GM18909 (cell line): ENCODE measurements at regions not wholly inside any gene's neighbourhood (a gene's known extent, or its start where the extent isn't known, plus 50 kb on each side); places are given as distances from the start of the nearest gene placed in this dataset.
"Not testable (repeated sequence)": the region's sequence is repeated elsewhere in the genome, so short reads cannot be mapped to it uniquely, and the experiment has no call there.

Experiments used
- ATAC-seq: cut with Tn5 transposase; IDR thresholded peaks from one replicate; pipeline ENCODE4 v1.9.1; 2021; ENCODE audit warnings: mild to moderate bottlenecking; ENCODE audit not compliant: unreplicated experiment, poor library complexity

DNA sequence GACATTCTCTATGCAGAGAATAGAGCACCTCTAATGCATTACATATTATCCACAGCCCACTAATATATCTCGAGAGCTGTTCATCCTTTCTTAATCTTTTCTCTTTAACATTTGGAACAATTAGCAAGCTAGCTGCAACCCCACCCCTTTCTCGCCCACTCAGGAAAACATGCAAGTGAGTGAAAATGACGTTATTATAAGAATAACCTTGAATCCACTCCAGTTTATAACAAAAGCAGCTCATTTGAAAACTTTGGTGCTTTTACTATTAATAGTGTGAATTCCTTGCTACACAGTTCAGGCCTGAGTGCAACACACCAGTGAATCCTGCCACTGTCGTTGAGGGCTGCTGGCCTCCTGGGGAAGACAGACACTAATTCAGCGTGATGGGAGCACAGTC, 63.3 kb upstream of the BMAL1 start:
- no peak for ATAC-seq

DNA sequence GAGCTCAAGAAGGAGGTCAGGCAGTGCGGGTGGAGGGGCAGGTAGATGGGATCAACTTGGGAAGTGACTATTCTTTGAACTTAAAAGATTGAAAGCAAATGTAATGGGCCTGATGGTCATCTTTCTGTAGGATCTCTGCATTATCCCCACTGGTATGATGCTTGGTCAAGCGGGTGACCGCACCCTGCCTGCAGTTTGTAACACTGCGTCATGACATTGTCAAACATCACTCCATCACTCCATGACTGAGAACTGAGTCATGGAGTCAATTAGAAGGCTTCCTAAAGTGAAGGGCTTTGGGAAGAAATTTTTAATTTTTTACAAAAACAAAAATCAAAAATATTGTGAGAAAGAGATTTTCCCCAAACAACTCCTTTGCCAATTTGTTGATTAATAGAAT, 62.4 kb upstream of the BMAL1 start:
- ATAC-seq = no peak

DNA sequence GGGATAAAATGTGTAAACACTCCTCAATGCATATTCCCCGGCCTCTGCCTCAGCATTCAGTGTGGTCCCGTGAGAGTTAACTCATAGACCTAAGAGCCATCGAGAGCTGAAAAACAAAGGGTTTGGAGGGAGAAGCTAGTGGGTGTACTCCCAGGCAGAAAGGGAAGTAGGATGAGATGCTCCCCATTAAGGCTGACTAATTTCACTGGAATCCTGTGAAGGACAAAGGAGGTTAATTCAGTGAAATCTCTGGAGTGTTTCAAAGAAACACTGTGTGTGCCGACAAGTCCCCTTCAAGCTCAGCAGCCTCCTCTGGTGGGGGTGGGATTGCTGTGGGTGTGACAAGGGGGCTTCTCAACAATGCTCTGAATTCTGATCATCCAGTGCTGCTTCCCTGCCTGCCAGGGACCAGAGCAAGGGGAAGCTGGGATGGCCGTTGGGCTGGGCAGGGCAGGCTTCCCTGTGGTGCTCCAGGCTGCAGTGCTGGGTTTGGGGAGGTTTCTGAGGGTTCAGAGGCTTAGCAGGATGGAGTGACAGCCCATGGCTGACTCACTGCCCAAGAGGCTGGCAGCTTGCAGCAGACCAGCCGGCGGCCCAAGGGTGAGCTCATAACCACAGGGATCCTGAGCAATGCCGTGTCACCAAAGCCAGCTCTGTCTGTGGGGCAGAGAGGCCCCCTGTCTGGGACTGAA, 61.4 kb upstream of the BMAL1 start:
- ATAC-seq = no peak

DNA sequence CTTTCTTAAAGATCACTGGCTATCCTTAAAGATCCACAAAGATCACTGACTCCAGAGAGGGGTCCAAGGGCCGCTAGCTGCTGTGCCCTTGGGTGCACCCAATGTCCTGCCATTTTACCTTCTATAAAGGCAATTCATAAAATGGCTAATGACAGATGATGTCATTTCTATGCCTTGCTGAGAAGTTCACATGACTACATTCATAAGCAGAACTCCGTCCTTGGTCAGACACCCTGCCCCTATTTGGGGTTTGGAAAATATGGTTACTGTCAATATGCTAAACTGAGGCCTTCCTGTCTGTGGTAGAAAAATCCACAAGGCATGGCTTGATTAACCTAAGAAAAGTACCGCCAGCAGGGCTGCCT, 60.9 kb upstream of the BMAL1 start:
- ATAC-seq = no peak

DNA sequence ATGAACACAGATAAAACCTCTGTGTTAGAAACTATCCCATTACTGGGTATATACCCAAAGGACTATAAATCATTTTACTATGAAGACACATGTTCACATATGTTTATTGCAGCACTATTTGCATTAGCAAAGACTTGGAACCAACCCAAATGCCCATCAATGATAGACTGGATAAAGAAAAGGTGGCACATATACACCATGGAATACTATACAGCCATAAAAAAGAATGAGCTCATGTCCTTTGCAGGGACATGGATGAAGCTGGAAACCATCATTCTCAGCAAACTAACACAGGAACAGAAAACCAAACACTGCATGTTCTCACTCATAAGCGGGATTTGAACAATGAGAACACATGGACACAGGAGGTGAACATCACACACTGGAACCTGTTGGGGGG, 58.9 kb upstream of the BMAL1 start:
- not testable (repeated sequence) for ATAC-seq

DNA sequence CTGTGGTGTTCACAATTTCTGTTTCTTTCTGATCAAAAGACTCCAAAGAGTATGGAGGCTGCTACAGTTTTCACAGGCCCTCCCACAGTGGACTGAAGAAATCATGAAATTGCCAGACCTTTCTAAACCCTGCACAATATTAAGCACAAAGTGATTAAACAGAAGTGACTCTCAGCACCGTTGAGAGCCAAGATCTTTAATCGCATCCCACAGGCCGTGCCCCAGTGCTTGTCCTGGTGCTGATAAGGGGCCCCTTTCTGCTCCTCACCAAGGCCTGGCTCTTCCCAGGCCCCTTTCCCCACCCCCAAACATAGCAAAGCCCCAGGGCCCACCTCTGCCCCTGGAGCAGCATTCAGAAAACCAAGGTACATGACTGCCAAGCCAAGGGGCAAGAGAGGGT, 57.4 kb upstream of the BMAL1 start:
- no peak for ATAC-seq

DNA sequence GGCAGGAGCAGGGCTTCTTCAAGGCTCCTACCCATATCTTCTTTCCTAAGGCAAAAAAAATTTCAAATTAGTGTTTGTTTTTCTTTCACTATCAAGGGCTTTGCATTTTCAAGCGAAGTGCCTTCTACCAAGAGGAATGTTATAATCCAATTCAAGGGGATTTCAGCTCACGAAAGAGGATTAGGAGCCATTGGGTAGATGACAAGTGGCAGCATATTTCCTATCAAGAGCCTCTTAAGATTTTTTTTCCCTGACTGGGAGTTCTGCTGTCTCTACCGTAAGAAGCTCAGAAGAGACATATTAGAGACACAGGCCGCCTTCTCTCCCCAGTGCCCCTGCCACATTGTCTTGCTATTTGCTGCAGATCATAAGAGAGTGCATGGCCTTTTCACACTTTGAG, 55.9 kb upstream of the BMAL1 start:
- no peak for ATAC-seq

DNA sequence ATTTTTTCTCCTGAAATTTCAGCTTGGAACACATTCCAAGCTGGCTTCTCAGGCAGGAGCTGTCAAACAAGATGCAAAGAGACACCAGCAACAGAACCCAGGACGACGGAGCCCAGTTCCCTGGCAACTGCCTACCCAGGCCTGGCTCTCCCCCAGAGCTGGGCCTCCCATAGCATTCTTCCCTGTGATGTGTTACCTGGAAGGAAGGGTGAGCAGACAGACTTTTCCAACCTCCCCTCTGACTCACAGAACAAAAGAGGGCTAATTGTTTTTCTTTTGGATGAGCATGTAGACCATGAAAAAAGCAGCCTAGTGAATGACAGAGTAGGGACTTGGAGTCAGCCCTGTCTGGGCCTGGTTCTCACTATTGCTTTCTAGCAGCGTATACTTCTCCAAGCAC, 55.3 kb upstream of the BMAL1 start:
- ATAC-seq = no peak

DNA sequence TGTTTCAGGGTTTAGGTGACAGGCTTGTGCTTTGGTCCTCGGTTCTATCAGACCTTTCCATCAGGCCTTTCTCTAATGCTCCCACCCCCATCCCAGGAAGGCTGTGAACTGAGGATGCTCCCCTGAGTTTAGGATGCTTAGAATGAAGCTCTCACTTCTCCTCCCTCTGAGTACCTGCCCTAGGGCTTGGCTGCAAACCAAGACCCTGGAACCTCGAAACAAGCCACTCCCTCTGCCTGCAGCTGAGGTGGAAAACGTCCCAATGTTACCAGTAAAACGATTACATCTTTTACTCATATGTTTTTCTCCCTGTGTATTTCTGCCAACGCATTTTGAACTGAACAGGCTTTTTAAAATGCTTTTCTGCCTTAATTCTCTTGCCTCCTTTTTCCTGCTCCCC, 54.5 kb upstream of the BMAL1 start:
- no peak for ATAC-seq

DNA sequence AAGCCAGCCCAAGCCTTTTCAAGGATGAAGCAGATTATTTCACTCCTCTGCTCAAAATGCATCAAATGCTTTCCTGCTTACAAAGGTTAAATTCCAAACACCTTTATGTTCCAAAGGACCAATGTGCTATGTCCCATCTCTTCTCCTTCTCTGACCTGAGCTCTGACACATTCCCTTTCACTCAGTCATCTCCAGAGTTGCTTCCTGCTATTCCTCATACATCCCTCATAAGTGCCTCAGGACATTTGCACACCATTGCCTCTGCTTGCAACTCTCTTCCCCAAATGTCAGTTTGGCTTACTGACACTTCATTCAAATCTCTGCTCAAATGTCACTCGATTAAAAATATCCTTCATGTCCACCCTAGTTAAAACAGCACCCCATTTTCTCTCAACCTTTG, 53.3 kb upstream of the BMAL1 start:
- ATAC-seq = no peak

DNA sequence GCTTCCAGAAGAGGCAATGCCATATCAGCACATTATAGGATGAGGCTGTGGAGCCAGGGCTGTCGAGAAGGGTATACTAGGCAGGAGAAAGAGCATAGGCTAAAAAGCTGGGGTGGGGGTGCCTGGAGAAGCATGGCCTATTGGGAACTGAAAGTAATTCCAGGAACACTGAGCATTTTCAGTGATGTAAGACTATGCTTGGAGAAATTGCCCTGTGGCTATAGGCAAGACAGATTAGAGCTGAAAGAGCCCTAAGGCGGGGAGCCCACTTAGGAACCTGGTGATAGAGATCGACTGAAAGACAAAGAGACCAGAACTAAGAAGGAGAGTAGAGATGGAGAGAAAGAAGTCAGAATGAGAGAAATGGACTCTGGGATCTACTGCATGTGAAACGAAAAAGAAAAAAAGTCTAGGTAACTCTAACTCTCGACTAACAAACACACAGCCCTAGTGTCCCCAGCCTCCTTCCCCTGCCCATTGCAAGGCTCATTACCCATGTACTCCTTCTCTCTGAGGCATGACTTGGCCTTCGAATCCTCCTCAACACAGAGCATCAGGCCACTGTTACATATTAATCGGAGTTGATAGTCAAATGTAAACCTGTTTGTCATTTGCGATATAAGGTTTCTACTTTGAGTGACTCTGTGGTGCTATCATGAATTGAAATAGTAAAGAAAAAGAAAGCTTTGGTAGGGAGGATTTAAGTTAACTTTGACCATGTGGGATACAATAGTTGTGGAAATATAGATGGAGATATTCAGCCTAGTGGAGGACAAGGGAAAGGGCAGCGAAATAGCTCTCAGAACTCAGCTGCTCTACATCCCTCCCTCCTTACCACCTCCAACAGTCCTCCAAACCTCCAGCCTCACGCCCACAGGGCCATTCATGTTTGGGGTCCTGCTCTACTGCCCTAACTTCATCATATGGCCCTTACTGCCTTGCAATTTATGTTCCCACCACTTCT, 52.3 kb upstream of the BMAL1 start:
- no peak for ATAC-seq

DNA sequence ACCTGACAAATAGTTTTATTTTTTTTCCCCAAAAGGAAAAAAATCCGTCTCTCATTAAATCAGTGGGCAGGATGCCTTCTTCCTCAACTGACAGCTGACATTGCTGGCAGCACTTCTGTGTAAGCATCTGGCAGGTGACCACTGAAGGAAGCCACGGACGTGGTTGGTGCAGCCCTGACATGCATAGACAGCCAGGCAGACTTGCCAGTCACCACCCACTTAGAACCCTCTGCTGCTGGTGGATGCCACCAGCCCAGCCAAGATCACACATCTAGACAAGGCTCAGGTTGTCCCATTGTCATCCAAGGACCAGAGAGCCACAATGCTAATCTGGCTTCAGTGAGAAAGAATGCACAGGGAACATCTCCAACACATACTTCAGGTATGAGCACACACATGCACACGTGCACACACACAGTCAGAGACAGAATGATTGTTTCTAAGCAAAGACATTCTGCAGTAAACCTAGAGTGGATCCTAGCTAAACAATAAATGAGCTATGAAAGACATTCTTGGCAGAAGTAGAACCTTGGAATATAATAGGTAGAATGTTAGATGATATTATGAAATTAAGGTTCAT, 49.8 kb upstream of the BMAL1 start:
- no peak for ATAC-seq
